GM19372 (cell line): ENCODE measurements at regions not wholly inside any gene's neighbourhood (a gene's known extent, or its start where the extent isn't known, plus 50 kb on each side); places are given as distances from the start of the nearest gene placed in this dataset.
A peak's percentile ranks its signal among the peaks of the same experiment; 100 is the strongest.

ENCODE experiments used
- ATAC-seq: cut with Tn5 transposase; IDR thresholded peaks from one replicate; pipeline ENCODE4 v1.9.1; 2021; ENCODE audit warnings: mild to moderate bottlenecking, low read depth, moderate library complexity; ENCODE audit not compliant: unreplicated experiment

- no peak for ATAC-seq
These were observed 256.6 kb downstream of the LOXHD1 start for GRCh38 chr18:46400449-46400848.

- no peak for ATAC-seq
These were observed 255.4 kb downstream of the LOXHD1 start for GRCh38 chr18:46401486-46402070.

GRCh38 chr18:46402396-46402795, 254.6 kb downstream of the LOXHD1 start:
- ATAC-seq: no peak

- ATAC-seq: no peak
These were observed 254.1 kb downstream of the LOXHD1 start for GRCh38 chr18:46402945-46403344.

GRCh38 chr18:46405832-46406538, 251.0 kb downstream of the LOXHD1 start:
- ATAC-seq: no peak

GRCh38 chr18:46406539-46406932, 250.5 kb downstream of the LOXHD1 start:
- no peak for ATAC-seq

- no peak for ATAC-seq
These were observed 249.4 kb downstream of the LOXHD1 start for GRCh38 chr18:46407486-46408166.

- no peak for ATAC-seq
These were observed 248.6 kb downstream of the LOXHD1 start for GRCh38 chr18:46408334-46408987.

- no peak for ATAC-seq
These were observed 245.7 kb downstream of the LOXHD1 start for GRCh38 chr18:46411191-46411828.

- ATAC-seq: no peak
These were observed 244.9 kb downstream of the LOXHD1 start for GRCh38 chr18:46411867-46412690.

GRCh38 chr18:46412916-46413315, 244.1 kb downstream of the LOXHD1 start:
- no peak for ATAC-seq

- no peak for ATAC-seq
These were observed 243.3 kb downstream of the LOXHD1 start for GRCh38 chr18:46413684-46414083.

GRCh38 chr18:46414863-46415262, 242.2 kb downstream of the LOXHD1 start:
- no peak for ATAC-seq

GRCh38 chr18:46415532-46416252, 241.3 kb downstream of the LOXHD1 start:
- ATAC-seq: no peak

GRCh38 chr18:46416706-46417638, 240.0 kb downstream of the LOXHD1 start:
- ATAC-seq: peak; percentile 84

GRCh38 chr18:46418663-46419260, 238.3 kb downstream of the LOXHD1 start:
- ATAC-seq: no peak

GRCh38 chr18:46419391-46420141, 237.5 kb downstream of the LOXHD1 start:
- no peak for ATAC-seq
